ENCODE measurements at regions not wholly inside any gene's neighbourhood (a gene's known extent, or its start where the extent isn't known, plus 50 kb on each side); places are given as distances from the start of the nearest gene placed in this dataset.

DNA sequence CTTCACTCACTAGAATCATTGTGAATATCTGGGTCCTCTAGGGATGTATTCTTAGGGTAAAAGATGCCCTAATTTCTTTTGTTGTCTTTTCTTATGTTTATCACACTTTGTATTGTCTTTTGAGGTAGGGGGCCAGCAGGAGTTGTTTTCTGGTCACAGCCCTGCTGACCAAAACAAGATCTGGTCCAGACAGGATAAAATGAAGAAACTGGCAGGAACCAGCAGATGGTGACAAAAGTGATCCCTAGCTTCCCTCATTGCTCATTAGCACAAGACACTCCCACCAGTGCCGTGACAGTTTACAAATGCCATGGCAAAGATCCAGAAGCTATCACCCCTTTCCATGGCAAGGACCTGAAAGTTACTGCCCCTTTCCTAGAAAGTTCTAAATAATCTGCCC lies 81.7 kb upstream of the CCDC85A start:
- no peak overlapping the region for H3K27ac ChIP-seq (ENCODE audit: insufficient read depth, low read length)
- no peak overlapping the region for H2AFZ ChIP-seq (replicated peaks; ENCODE audit: low read length, poor library complexity)
- no peak overlapping the region for H3K4me2 ChIP-seq (ENCODE audit: low read depth, low read length)
- H4K20me1 ChIP-seq (ENCODE audit: insufficient read depth, low read length): no peaks in the 10 kb centered on the region
- H4K5ac ChIP-seq (ENCODE audit: low read depth, low read length): no peak overlapping the region
- H3K4ac ChIP-seq (ENCODE audit: low read depth, low read length): no peak overlapping the region
- H3K9me1 ChIP-seq (ENCODE audit: insufficient read depth, low read length): no peaks in the 10 kb centered on the region
- DNase-seq (no peak), ATAC-seq (ENCODE audit: low read depth) (no peak)
- BruUV-seq (replicated peaks): no TSS peak
- no peak overlapping the region for H4K91ac ChIP-seq (ENCODE audit: insufficient read depth, low read depth, low read length)
- H3K79me1 ChIP-seq (ENCODE audit: low read depth in 1 of 2, low read length in 2 of 2): no peaks in the 10 kb centered on the region
- in situ Hi-C loops (cut with MboI; ENCODE audit: low sequenced_read_pairs): no loop called here
- intact Hi-C loops (cut with micrococcal nuclease): no loop called here
- H3K4me3 ChIP-seq (ENCODE audit: insufficient read depth, low read depth, low read length): no peak overlapping the region
- no peak for TF ChIP-seq CHD1 (IDR thresholded peaks at IDR 0.05; ENCODE audit: low read depth, low read length)
- TF ChIP-seq MXI1 (IDR thresholded peaks at IDR 0.05; ENCODE audit: borderline replicate concordance, low read depth, low read length): no peak
- no peak for TF ChIP-seq SMC3 (IDR thresholded peaks at IDR 0.05; ENCODE audit: low read depth, low read length)
- no peak for TF ChIP-seq CEBPB (IDR thresholded peaks at IDR 0.05; ENCODE audit: low read depth, low read length)
- TF ChIP-seq USF2 (IDR thresholded peaks at IDR 0.05; ENCODE audit: low read depth, low read length): no peak
- TF ChIP-seq BHLHE40 (IDR thresholded peaks at IDR 0.05; ENCODE audit: low read depth, low read length): no peak
- TF ChIP-seq MAFK (IDR thresholded peaks at IDR 0.05; ENCODE audit: low read depth, low read length): no peak
- TF ChIP-seq ELK1 (IDR thresholded peaks at IDR 0.05; ENCODE audit: borderline replicate concordance, low read depth, low read length): no peak
- TF ChIP-seq NFE2L2 (IDR thresholded peaks at IDR 0.05; ENCODE audit: low read depth, low read length): no peak
- TF ChIP-seq FOS (IDR thresholded peaks at IDR 0.05; ENCODE audit: low read depth, low read length): no peak
- no peak for TF ChIP-seq RCOR1 (IDR thresholded peaks at IDR 0.05; ENCODE audit: insufficient replicate concordance, low read length)
- no peak for TF ChIP-seq CTCF (conservative IDR thresholded peaks at IDR 0.05; ENCODE audit: low read depth, low read length)
- TF ChIP-seq RAD21 (IDR thresholded peaks at IDR 0.05; ENCODE audit: low read length): no peak
- no peak for TF ChIP-seq MAZ (IDR thresholded peaks at IDR 0.05; ENCODE audit: borderline replicate concordance, low read depth, low read length)
- TF ChIP-seq POLR2A (IDR thresholded peaks at IDR 0.05; ENCODE audit: low read depth, low read length): no peak
- TF ChIP-seq RFX5 (IDR thresholded peaks at IDR 0.05; ENCODE audit: low read depth, low read length): no peak
- no peak overlapping the region for H4K8ac ChIP-seq (ENCODE audit: low read depth in 2 of 2, low read length in 2 of 2)
- H3K9ac ChIP-seq (ENCODE audit: low read depth, low read length): no peak overlapping the region
- H2BK5ac ChIP-seq (ENCODE audit: low read depth, low read length, poor library complexity, severe bottlenecking): no peak overlapping the region
- H2AK9ac ChIP-seq (replicated peaks; ENCODE audit: low read depth, low read length, poor library complexity): no peak overlapping the region
- H2BK15ac ChIP-seq (ENCODE audit: low read depth, low read length): no peak overlapping the region
- no peaks in the 10 kb centered on the region for H3K9me3 ChIP-seq (ENCODE audit: control insufficient read depth, insufficient read depth, low read length)
- CTCF ChIA-PET: no interaction called here
- no peaks in the 10 kb centered on the region for H3K36me3 ChIP-seq (ENCODE audit: control insufficient read depth, insufficient read depth, low read length)
- H3K56ac ChIP-seq (ENCODE audit: extremely low read depth, insufficient read depth, low read length): no peak overlapping the region
- H2BK120ac ChIP-seq (ENCODE audit: low read depth, low read length): no peak overlapping the region
- WGBS, 2 experiments (ENCODE audit: extremely low coverage in 2 of 2, insufficient read length in 1 of 2): no CpG with 5 or more reads among the region's 1 CpG
- POLR2A ChIA-PET (ENCODE audit: unreplicated experiment): no interaction called here
- no peak overlapping the region for H2BK20ac ChIP-seq (ENCODE audit: low read depth, low read length)
- no peak overlapping the region for H3K14ac ChIP-seq (replicated peaks; ENCODE audit: low read depth, low read length)
- H3K18ac ChIP-seq (ENCODE audit: low read depth, low read length): no peak overlapping the region
- dilution Hi-C loops (cut with HindIII; ENCODE audit: low sequenced_read_pairs, unreplicated experiment): no loop called here
- H3K23ac ChIP-seq (ENCODE audit: low read depth, low read length): no peak overlapping the region
- no peak overlapping the region for H2AK5ac ChIP-seq (ENCODE audit: low read depth, low read length)
- no peaks in the 10 kb centered on the region for H3K4me1 ChIP-seq (ENCODE audit: control insufficient read depth, insufficient read depth, low read length)
- H3K27me3 ChIP-seq (ENCODE audit: control insufficient read depth, insufficient read depth, low read length): no peaks in the 10 kb centered on the region

Measured in IMR-90 (cell line).